Trophoblast cell (in vitro differentiated cells and primary cell): ENCODE measurements at regions not wholly inside any gene's neighbourhood (a gene's known extent, or its start where the extent isn't known, plus 50 kb on each side); places are given as distances from the start of the nearest gene placed in this dataset.

Experiments used
- DNase-seq, 2 donors: peaks; one replicate each; pipeline ENCODE4 v3.0.0-alpha.2; 2016
- H2AFZ ChIP-seq: 2 replicates; pipeline ENCODE4 v1.6.1; 2013; ENCODE audit warnings: low read length, moderate library complexity, mild to moderate bottlenecking; ENCODE audit not compliant: insufficient read depth, poor library complexity
- H2AK5ac ChIP-seq: 2 replicates; pipeline ENCODE4 v1.6.1; 2013; ENCODE audit warnings: mild to moderate bottlenecking, low read length
- H2BK120ac ChIP-seq: 2 replicates; pipeline ENCODE4 v1.6.1; 2013; ENCODE audit warnings: low read length, mild to moderate bottlenecking, moderate library complexity; ENCODE audit not compliant: insufficient read depth, poor library complexity
- H2BK12ac ChIP-seq: 2 replicates; pipeline ENCODE4 v1.6.1; 2013; ENCODE audit warnings: mild to moderate bottlenecking, low read length, moderate library complexity
- H2BK5ac ChIP-seq: 2 replicates; pipeline ENCODE4 v1.6.1; 2013; ENCODE audit warnings: low read length, low read depth, moderate library complexity, mild to moderate bottlenecking; ENCODE audit not compliant: poor library complexity
- H3K14ac ChIP-seq: 2 replicates; pipeline ENCODE4 v1.6.1; 2013; ENCODE audit warnings: mild to moderate bottlenecking, low read length
- H3K18ac ChIP-seq: 2 replicates; pipeline ENCODE4 v1.6.1; 2013; ENCODE audit warnings: mild to moderate bottlenecking, low read length
- H3K23ac ChIP-seq: 2 replicates; pipeline ENCODE4 v1.6.1; 2013; ENCODE audit warnings: low read length
- H3K27ac ChIP-seq: 2 replicates; pipeline ENCODE4 v1.5.1; 2013; ENCODE audit warnings: low read depth, mild to moderate bottlenecking, inconsistent platforms, low read length, moderate library complexity
- H3K27me3 ChIP-seq: 2 replicates; pipeline ENCODE4 v1.6.1; 2013; ENCODE audit warnings: inconsistent platforms, mild to moderate bottlenecking, low read length, moderate library complexity; ENCODE audit not compliant: insufficient read depth
- H3K36me3 ChIP-seq, 2 experiments: 1 replicate in 1 of 2; 2 replicates in 1 of 2; pipeline ENCODE4 v1.6.1; 2013; ENCODE audit warnings: low read length in 2 of 2, mild to moderate bottlenecking in 2 of 2, moderate library complexity in 1 of 2; ENCODE audit not compliant: insufficient read depth in 2 of 2, control insufficient read depth in 1 of 2
- H3K4ac ChIP-seq: 2 replicates; pipeline ENCODE4 v1.6.1; 2013; ENCODE audit warnings: low read depth, mild to moderate bottlenecking, low read length, moderate library complexity
- H3K4me1 ChIP-seq, 2 experiments: 1 replicate in 1 of 2; 2 replicates in 1 of 2; pipeline ENCODE4 v1.6.1; 2013; ENCODE audit warnings: low read length in 2 of 2, mild to moderate bottlenecking in 2 of 2, moderate library complexity in 1 of 2; ENCODE audit not compliant: insufficient read depth in 2 of 2, control insufficient read depth in 1 of 2
- H3K4me2 ChIP-seq: 2 replicates; pipeline ENCODE4 v1.6.1; 2013; ENCODE audit warnings: inconsistent platforms, mild to moderate bottlenecking, low read length, moderate library complexity
- H3K4me3 ChIP-seq: 2 replicates; pipeline ENCODE4 v1.5.1; 2013; ENCODE audit warnings: mild to moderate bottlenecking, low read depth, low read length, inconsistent platforms
- H3K79me1 ChIP-seq: one replicate; pipeline ENCODE4 v1.6.1; 2013; ENCODE audit warnings: low read length
- H3K79me2 ChIP-seq: 2 replicates; pipeline ENCODE4 v1.6.1; 2013; ENCODE audit warnings: low read length, mild to moderate bottlenecking; ENCODE audit not compliant: control insufficient read depth, insufficient read depth, poor library complexity
- H3K9ac ChIP-seq: 2 replicates; pipeline ENCODE4 v1.6.1; 2013; ENCODE audit warnings: mild to moderate bottlenecking, low read length
- H3K9me3 ChIP-seq: 2 replicates; pipeline ENCODE4 v1.6.1; 2013; ENCODE audit warnings: low read depth, mild to moderate bottlenecking, control low read depth, inconsistent platforms, low read length; ENCODE audit not compliant: insufficient read depth
- H4K12ac ChIP-seq: 2 replicates; pipeline ENCODE4 v1.6.1; 2013; ENCODE audit warnings: low read depth, mild to moderate bottlenecking, low read length, moderate library complexity
- H4K8ac ChIP-seq: 2 replicates; pipeline ENCODE4 v1.6.1; 2013; ENCODE audit warnings: low read depth, mild to moderate bottlenecking, low read length, moderate library complexity
- H4K91ac ChIP-seq: one replicate; pipeline ENCODE4 v1.6.1; 2013; ENCODE audit warnings: low read depth, mild to moderate bottlenecking, low read length, moderate library complexity
- WGBS: extraction: QIAGEN DNeasy Blood & Tissue Kit; methylation state at CpG from one replicate; pipeline ENCODE4 v1.1.7; 2013; ENCODE audit warnings: missing lambda C conversion rate; ENCODE audit not compliant: insufficient read length, insufficient coverage; ENCODE audit errors: extremely low coverage; 5-methylcytosine and 5-hydroxymethylcytosine counted together

- H2BK12ac ChIP-seq = no peak overlapping the region
- no peak overlapping the region for H3K18ac ChIP-seq
- H3K9me3 ChIP-seq = no peaks in the 10 kb centered on the region
- H3K23ac ChIP-seq = no peak overlapping the region
- no peak overlapping the region for H3K9ac ChIP-seq
- no peak overlapping the region for H3K4me2 ChIP-seq
- no peak overlapping the region for H3K27ac ChIP-seq
- no peak overlapping the region for H2AFZ ChIP-seq
- H2BK5ac ChIP-seq = no peak overlapping the region
- no peak overlapping the region for H4K8ac ChIP-seq
- no peak for DNase-seq
- H3K4ac ChIP-seq = no peak overlapping the region
- peaks cover 0 to 4% of the 10 kb centered on the region in 2 experiments for H3K4me1 ChIP-seq
- no peak overlapping the region for H2AK5ac ChIP-seq
- H3K79me2 ChIP-seq = no peaks in the 10 kb centered on the region
- peaks cover 3% of the 10 kb centered on the region for H3K79me1 ChIP-seq
- no peaks in the 10 kb centered on the region for H3K27me3 ChIP-seq
- no CpG with 5 or more reads among the region's 5 CpGs for WGBS
- H4K91ac ChIP-seq = no peak overlapping the region
- no peak overlapping the region for H2BK120ac ChIP-seq
- H3K36me3 ChIP-seq = no peaks in the 10 kb centered on the region
- no peak overlapping the region for H4K12ac ChIP-seq
- no peak overlapping the region for H3K14ac ChIP-seq
- no peak overlapping the region for H3K4me3 ChIP-seq
These were observed 77.4 kb upstream of the SPATA31E1 start for GRCh38 chr9:87805259-87805658.

- no peaks in the 10 kb centered on the region for H3K9me3 ChIP-seq
- H3K4me3 ChIP-seq = no peak overlapping the region
- H3K23ac ChIP-seq = no peak overlapping the region
- no peak overlapping the region for H2BK120ac ChIP-seq
- no peaks in the 10 kb centered on the region for H3K79me2 ChIP-seq
- no peaks in the 10 kb centered on the region for H3K27me3 ChIP-seq
- no peak overlapping the region for H4K91ac ChIP-seq
- no peak overlapping the region for H3K18ac ChIP-seq
- WGBS = no CpG with 5 or more reads among the region's 5 CpGs
- no peak overlapping the region for H2AK5ac ChIP-seq
- H2BK5ac ChIP-seq = no peak overlapping the region
- no peak overlapping the region for H3K4me2 ChIP-seq
- H3K9ac ChIP-seq = no peak overlapping the region
- H4K12ac ChIP-seq = no peak overlapping the region
- H2BK12ac ChIP-seq = no peak overlapping the region
- H3K36me3 ChIP-seq = no peaks in the 10 kb centered on the region
- H2AFZ ChIP-seq = no peak overlapping the region
- no peak overlapping the region for H3K4ac ChIP-seq
- no peak overlapping the region for H3K27ac ChIP-seq
- H4K8ac ChIP-seq = no peak overlapping the region
- DNase-seq = no peak
- H3K79me1 ChIP-seq = peaks cover 1% of the 10 kb centered on the region
- no peak overlapping the region for H3K14ac ChIP-seq
- H3K4me1 ChIP-seq = no peaks in the 10 kb centered on the region
These were observed 72.7 kb upstream of the SPATA31E1 start for GRCh38 chr9:87810008-87810407.

GRCh38 chr9:87810679-87811178 lies 71.9 kb upstream of the SPATA31E1 start:
- Histone ChIP-seq H3K18ac (no peak overlapping the region), H3K4me2 (no peak overlapping the region), H3K23ac (no peak overlapping the region), H3K36me3 (no peaks in the 10 kb centered on the region), H4K8ac (no peak overlapping the region), H3K14ac (no peak overlapping the region), H4K91ac (no peak overlapping the region), H3K9me3 (no peaks in the 10 kb centered on the region), H2BK5ac (no peak overlapping the region), H3K4me1 (no peaks in the 10 kb centered on the region), H3K4ac (no peak overlapping the region), H3K27me3 (no peaks in the 10 kb centered on the region), H2BK12ac (no peak overlapping the region), H2BK120ac (no peak overlapping the region), H2AFZ (no peak overlapping the region), H3K4me3 (no peak overlapping the region), H3K79me1 (peaks cover 1% of the 10 kb centered on the region), H3K27ac (no peak overlapping the region), H3K9ac (no peak overlapping the region), H4K12ac (no peak overlapping the region), H3K79me2 (no peaks in the 10 kb centered on the region), H2AK5ac (no peak overlapping the region)
- DNase-seq = no peak
- WGBS = no CpG with 5 or more reads among the region's 5 CpGs

DNA sequence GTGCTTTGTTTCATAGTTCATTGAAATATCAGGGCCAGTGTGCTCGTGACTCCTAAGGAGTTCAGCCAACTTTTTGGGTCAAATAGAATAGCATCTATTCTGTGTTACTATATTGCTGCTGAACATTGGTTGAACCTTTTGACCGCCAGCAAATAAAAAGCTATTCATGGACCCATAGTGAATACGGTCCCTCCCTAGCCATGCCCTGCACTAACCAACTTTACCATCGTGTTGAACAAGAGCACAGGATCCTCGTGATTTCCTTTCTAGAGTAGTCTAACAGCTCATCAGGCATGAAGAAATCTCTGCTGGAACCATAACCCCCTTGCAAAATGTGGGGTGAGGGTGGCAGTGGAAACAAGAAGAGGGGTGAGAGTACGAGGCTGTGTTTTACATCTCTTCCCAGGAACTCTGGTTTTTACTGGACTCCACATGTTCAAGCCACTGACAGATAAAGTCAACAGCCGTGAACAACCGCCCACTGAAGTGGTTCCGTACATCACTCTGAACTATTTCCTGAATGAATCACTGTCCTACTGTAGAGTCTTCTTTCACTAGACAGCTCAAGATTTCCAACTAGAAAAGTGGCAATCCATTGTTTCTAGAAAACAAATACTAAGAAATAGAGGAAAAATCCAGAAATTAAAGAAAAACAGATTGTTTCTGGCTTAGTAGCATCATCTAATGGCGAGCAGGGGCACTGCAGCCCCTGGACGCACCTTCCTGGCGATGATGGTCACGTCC lies 70.1 kb upstream of the SPATA31E1 start:
- Histone ChIP-seq H4K8ac (no peak overlapping the region), H3K4me1 (no peaks in the 10 kb centered on the region), H2AK5ac (no peak overlapping the region), H3K18ac (no peak overlapping the region), H3K14ac (no peak overlapping the region), H2BK5ac (no peak overlapping the region), H3K4me2 (no peak overlapping the region), H3K36me3 (no peaks in the 10 kb centered on the region), H3K27me3 (no peaks in the 10 kb centered on the region), H3K4me3 (no peak overlapping the region), H3K9ac (no peak overlapping the region), H4K91ac (no peak overlapping the region), H3K23ac (no peak overlapping the region), H3K27ac (no peak overlapping the region), H4K12ac (no peak overlapping the region), H3K9me3 (no peaks in the 10 kb centered on the region), H3K79me2 (no peaks in the 10 kb centered on the region), H2BK120ac (no peak overlapping the region), H3K4ac (no peak overlapping the region), H2BK12ac (no peak overlapping the region), H2AFZ (no peak overlapping the region), H3K79me1 (peaks cover 1% of the 10 kb centered on the region)
- no CpG with 5 or more reads among the region's 13 CpGs for WGBS
- peak; percentile 29 to 64 for DNase-seq
